Motor neuron (in vitro differentiated cells): ENCODE measurements at regions not wholly inside any gene's neighbourhood (a gene's known extent, or its start where the extent isn't known, plus 50 kb on each side); places are given as distances from the start of the nearest gene placed in this dataset.
"Not testable (repeated sequence)": the region's sequence is repeated elsewhere in the genome, so short reads cannot be mapped to it uniquely, and the experiment has no call there.

Source experiments
- ATAC-seq, 8 experiments: fragments of 200-7000 bp; cut with Tn5 transposase; replicated peaks in 6 of 8; 2 replicates each; pipeline ENCODE4 v1.8.0; 2021; ENCODE audit warnings: mild to moderate bottlenecking in 8 of 8, moderate library complexity in 8 of 8
- H3K27ac ChIP-seq, 2 donors: fragments of 250-450 bp; sonication (Bioruptor Pico); 2 replicates each; pipeline ENCODE4 v1.9.0; 2021; ENCODE audit warnings: antibody characterized with exemption in 2 of 2, mild to moderate bottlenecking in 2 of 2, moderate library complexity in 1 of 2
- H3K4me1 ChIP-seq, 2 donors: fragments of 250-450 bp; sonication (Bioruptor Pico); replicated peaks in 1 of 2; 2 replicates each; pipeline ENCODE4 v1.6.1; 2021; ENCODE audit warnings: antibody characterized with exemption in 2 of 2, mild to moderate bottlenecking in 2 of 2, moderate library complexity in 1 of 2
- H3K4me3 ChIP-seq, 5 donors: fragments of 250-450 bp; sonication (Bioruptor Pico); 2 replicates each; pipeline ENCODE4 v1.9.0; 2021; ENCODE audit warnings: antibody characterized with exemption in 5 of 5, mild to moderate bottlenecking in 5 of 5, moderate library complexity in 4 of 5
- WGBS, 10 experiments: fragments of 450-650 bp; shearing (Covaris generic); methylation state at CpG; one replicate each; pipeline ENCODE4 v1.0.0; 2022; 5-methylcytosine and 5-hydroxymethylcytosine counted together
- in situ Hi-C, 9 experiments: fragments of 400-800 bp; cut with MboI; loops; one replicate each; pipeline ENCODE4 v1.15.0; 2021; ENCODE audit warnings: low sequenced_read_pairs in 9 of 9, low pct_unique_long_range_greater_than_20kb in 2 of 9; ENCODE audit not compliant: unreplicated experiment in 9 of 9

DNA sequence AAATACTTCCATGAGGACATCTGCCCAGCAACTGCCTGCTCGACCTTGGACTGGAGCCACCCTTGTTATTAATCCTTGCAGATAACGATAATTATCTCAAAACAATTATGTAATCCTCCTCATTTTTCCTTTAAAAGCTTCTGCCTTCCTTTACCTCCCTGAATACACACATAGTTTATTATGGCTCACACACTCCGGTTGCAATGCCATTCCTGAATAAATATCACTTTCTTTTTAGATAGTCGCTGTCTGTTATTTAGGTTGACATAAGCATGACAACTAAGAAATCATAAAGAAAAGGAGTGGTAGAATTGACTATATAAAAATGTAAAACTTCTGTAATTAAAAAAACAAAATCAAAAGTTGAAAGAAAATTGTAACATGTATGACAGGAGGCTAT is 64.8 kb downstream of the B4GALT7 start:
- 100% methylated on average over 1 of the region's 4 CpGs; no CpG with 5 or more reads in 9 of the 10 experiments for WGBS, 10 experiments
- H3K27ac ChIP-seq, H3K4me1 ChIP-seq, ATAC-seq, H3K4me3 ChIP-seq, in situ Hi-C loops: not testable (repeated sequence)

DNA sequence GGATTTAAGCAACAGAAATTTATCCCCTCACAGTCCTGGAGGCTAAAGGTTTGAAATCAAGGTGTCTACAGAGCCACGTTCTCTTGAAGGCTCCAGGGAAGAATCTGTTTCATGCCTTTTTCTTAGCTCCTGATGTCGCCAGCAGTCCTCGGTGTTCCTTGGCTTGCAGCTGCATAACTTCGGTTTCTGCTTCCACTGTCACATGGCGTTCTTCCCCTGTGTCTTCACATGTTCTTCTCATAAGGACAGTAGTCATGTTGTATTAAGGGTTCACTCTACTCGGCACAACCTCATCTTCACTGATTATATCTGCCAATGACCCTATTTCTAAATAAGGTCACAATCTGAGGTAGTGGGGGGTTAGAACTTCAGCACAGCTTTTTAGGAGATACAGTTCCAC is 65.2 kb downstream of the B4GALT7 start:
- H3K27ac ChIP-seq, H3K4me3 ChIP-seq, in situ Hi-C loops, ATAC-seq, H3K4me1 ChIP-seq: not testable (repeated sequence)
- no CpG with 5 or more reads among the region's 6 CpGs for WGBS, 10 experiments

DNA sequence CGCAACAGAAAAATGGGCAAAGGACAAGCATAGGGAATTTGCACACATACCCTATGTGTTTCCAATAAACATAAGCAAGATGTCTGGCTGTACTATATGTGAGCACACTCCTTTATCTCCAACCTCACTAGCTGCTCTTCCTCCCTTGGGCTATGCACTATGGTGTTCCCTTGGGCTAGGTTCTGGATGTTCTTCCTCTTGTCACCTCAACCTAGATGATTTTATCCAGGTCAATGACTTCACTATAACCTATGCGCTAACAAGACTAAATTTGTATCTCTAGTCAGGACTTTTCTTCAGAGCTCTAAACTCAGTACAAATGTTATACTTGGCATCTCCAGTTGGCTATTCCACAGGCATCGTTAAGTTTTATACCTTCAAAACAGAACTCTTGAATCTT is 66.0 kb downstream of the B4GALT7 start:
- in situ Hi-C loops, H3K27ac ChIP-seq, H3K4me3 ChIP-seq, ATAC-seq, H3K4me1 ChIP-seq: not testable (repeated sequence)
- WGBS, 10 experiments, result no CpG with 5 or more reads among the region's 3 CpGs

DNA sequence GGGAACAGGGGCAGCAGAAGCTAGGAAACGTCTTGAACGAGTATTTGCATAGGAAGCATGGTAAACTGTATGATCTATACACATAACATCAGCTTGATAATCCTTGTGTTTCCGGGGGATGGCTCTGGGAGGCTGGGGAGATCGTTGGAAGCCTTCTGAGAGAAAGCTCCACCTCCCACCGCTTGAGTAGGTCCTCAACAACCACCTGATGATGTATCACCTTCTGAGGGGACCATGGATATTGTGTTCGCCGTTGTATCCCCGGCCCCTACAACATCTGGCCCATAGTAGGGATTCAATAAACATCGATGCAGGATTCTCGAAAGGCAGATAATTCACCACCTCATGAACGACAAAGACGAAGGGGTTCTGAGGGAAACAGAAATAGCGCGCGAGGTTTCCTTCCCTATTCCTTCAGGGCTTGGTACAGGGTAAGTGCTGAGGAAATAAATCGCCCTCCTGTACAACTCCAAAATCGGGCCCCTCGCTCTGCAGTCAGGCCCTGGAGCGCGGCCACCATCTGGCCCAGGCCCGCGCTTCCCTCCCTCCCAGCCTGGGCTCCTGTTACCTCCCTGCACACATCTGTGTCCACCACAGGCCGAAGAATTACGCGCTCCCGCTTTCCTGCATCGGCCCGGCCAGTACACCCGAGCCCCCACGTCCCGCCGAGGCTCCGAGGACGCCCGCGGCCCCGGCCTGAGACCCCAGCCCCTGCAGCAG is 71.3 kb downstream of the B4GALT7 start:
- H3K4me3 ChIP-seq, H3K27ac ChIP-seq, H3K4me1 ChIP-seq, in situ Hi-C loops: not testable (repeated sequence)
- no CpG with 5 or more reads among the region's 37 CpGs for WGBS, 10 experiments
- peak; percentile 57 to 82 (median 70) for ATAC-seq

DNA sequence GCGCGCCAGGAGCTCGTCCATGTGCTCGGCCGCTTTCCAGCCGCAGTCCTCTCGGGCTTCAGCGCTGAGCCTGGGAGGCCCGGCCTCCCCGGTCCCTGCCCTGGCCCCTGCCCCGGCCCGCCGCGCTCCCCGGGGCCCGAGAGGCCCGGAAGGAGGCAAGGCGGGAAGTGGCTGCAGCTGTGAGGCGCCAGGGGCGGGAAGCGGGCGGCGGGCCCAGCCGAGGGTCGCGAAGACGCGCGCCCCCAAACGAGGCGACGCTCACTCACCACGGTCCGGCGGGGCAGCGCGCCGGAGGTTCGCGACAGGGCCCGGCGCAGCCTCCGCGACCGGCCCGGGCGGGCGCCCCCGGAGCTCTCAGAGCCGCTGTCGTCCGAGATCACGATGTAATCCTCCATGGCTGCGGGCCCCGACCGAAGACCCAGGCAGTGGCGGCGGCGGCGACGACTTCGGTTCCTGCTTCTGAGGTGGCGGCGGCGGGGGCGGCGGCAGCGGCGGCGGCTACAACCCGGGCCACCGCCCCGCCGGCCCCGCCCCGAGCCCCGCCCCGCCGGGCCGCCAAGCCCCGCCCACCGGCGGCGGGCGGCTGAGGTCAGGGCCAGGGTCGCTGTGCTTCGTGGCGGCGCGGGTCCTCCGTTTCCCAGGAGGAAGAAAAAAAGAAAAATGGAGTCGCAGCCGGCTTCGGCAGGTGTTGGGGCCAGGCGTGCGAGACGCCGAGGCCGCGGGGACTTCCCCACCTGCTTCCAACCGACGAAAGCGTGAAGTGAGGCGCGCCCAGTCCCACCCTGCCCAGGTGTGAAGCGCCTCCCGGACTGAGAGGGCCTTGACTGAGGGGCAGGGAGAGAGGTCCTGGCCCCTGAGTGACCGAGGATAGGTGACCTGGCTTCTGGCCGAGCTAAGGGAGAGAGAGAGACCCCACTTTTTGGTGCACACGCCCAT is 72.1 kb downstream of the B4GALT7 start:
- ATAC-seq, result peak; percentile 73 to 86 (median 81)

More for the DNA sequence above, 72.1 kb downstream of the B4GALT7 start:
- peak overlapping the region in 1 of 2 donors; percentile 74 for H3K27ac ChIP-seq
- in situ Hi-C loops, H3K4me1 ChIP-seq: not testable (repeated sequence)
- peak overlapping the region; percentile 23 to 68 (median 61) for H3K4me3 ChIP-seq
- no CpG with 5 or more reads among the region's 110 CpGs for WGBS, 10 experiments
